M059J (cell line): ENCODE measurements at regions not wholly inside any gene's neighbourhood (a gene's known extent, or its start where the extent isn't known, plus 50 kb on each side); places are given as distances from the start of the nearest gene placed in this dataset.

ENCODE experiments used
- DNase-seq: peaks from one replicate; pipeline ENCODE4 v3.0.0-alpha.2; 2012; ENCODE audit warnings: low read depth

DNA sequence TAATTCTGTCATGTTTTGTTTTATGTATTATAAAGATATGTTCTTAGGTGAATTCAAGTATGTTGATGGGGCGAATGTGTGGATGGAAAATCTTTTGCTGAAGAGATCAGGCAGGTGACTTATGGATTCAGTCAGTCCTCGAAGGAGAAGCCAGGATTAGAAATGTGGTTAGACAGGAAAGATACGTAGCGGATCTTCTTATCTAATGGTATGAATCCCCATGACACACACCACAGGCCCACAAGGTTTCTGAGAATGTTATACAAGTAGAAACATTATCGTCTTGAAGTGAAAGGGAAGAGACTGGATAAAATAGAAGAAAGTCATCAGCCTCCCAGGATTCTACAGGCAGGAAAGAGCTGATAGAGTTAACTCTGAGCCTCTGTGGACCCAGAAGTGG lies 69.0 kb upstream of the RFXAP start:
- no peak for DNase-seq

GRCh38 chr13:36750461-36750860 lies 68.6 kb upstream of the RFXAP start:
- no peak for DNase-seq

DNA sequence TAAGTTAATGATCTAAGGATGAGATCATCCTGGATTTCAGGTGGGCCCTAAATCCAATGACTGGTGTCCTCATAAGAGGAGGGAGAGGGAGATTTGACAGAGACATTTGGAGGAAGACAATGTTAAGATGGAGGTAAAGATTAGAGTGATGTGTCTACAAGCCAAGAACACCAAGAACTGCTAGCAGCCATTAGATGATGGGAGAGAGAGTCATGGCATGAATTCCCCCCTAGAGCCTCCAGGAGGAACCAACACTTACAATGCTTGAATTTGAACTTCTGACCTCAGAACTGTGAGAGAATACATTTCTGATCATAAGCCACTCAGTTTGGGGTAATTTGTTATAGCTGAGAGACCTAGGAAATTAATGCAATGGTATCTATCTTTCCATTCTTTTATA lies 68.1 kb upstream of the RFXAP start:
- no peak for DNase-seq

DNA sequence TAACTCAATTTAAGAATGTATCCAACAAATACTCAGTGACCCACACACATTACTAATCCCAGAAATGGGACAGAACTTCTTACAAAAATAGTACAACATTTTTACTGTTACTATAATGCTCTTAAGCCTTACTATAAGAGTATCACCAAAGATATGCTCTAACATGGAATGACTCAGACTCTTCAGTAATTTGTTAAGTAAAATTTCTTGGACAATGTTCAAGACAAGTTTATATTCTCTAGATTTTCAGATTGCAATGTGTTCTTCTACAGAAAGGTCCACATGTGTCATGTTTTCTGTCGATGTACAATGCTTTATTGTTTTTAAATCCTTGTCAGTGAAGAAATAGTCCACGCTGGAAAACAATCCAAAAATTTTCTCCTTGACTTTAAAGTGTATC lies 66.3 kb upstream of the RFXAP start:
- DNase-seq = no peak

- no peak for DNase-seq
These were observed 65.8 kb upstream of the RFXAP start for GRCh38 chr13:36753176-36753575.

DNA sequence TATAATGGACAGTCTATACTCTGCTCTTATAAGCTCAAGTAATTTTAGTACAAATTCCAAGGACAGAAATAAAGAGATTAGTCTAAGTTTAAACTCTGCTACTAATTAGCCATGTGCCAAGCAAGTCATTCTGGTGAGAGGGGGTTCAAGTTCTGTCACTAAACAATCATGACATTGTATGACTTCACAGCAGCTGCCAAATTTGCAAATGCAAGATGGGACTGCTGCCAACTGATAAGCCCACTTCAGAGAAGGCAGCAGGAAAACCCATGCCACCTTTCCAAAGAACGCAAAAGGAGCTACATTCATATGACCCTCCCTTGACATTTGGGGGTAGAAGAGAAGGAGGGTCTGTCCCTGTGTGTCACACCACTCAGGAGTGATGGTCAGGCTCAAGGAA lies 60.7 kb upstream of the RFXAP start:
- DNase-seq = no peak

- DNase-seq = no peak
These were observed 55.8 kb upstream of the RFXAP start for GRCh38 chr13:36763126-36763722.

DNA sequence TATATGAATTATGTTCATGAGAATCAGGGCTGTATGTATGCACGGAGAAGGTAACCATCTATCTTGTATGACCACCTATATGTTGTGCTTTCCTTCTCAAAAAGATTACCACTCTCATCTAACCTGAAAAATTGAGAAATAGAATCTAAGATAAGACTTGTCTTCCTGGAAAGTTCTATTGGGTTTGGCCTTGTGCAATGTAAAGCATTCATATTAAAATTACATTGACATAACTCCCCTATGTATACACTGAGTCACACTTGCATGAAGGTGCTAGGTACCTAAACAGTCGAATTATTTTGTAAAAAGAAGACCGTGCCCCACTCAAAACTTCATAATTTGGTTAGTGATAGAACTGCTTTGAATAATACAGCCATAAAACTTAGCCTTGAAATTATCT lies 54.5 kb upstream of the RFXAP start:
- DNase-seq = no peak

- peak; percentile 26 for DNase-seq
These were observed 54.1 kb upstream of the RFXAP start for GRCh38 chr13:36764957-36765356.

DNA sequence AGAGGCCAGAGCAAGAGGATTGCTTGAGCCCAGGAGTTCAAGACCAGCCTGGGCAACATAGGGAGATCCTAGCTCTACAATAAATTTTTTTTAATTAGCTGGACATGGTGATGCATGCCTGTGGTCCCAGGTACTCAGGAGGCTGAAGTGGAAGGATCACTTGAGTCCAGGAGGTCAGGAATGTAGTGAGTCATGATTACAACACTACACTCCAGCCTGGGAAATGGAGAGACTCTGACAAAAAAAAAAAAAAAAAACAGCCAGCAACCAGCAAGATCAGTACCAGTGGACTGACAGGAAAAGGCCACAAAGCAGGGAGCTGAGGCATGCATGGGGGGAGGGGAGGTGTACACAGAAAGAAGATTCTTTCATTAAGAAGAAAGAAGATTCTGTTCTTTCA lies 52.7 kb upstream of the RFXAP start:
- peak; percentile 94 for DNase-seq

DNA sequence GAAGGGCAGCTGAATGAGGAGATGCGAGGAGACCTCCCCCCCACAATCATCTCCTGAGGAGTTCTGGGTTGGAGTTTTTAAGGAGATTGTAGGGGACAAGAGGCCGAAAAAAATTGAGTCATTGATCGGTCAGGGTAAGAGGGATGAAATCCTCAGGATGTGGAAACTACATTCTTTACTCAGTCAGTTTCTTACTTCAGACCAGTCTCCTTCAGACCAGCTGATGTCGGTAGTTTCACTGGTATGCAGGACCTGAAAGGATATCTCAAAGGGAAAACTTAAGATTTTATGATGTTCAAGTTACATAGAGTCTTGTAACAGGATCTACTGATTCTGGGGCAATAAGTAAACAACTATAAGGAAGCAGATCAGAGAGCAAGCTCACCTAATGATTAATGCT lies 51.7 kb upstream of the RFXAP start:
- DNase-seq = no peak

DNA sequence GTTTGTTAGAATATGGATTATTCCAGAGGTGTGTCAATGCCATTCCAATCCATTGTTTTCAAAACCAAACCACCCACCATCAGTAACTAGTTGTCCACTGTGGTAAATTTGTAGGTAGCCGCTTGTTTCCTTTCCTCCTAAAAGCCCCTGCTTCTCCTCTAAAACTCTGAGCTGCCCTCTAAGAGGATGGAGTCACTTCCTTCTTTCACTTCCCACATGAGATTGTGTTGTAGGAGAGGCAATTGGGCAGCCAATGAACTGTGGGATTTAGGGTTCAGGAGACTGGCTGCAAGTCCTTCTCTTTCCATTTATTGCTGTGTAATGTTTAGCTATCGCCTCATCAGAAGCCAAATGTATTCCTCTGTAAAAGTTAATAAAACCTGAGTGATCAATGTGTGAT lies 49.9 kb upstream of the RFXAP start:
- no peak for DNase-seq
